NT2/D1 (cell line): ENCODE measurements at regions not wholly inside any gene's neighbourhood (a gene's known extent, or its start where the extent isn't known, plus 50 kb on each side); places are given as distances from the start of the nearest gene placed in this dataset.
"Not testable (repeated sequence)": the region's sequence is repeated elsewhere in the genome, so short reads cannot be mapped to it uniquely, and the experiment has no call there.

ENCODE experiments used
- SUZ12 ChIP-seq: IDR thresholded peaks from 2 replicates; pipeline ENCODE4 v1.6.1; 2011; ENCODE audit not compliant: insufficient read length, insufficient read depth; ENCODE audit errors: extremely low read depth
- YY1 ChIP-seq: IDR thresholded peaks from 2 replicates; pipeline ENCODE4 v1.6.1; 2011; ENCODE audit not compliant: insufficient read length, insufficient read depth
- ZNF274 ChIP-seq: IDR thresholded peaks from 2 replicates; pipeline ENCODE4 v1.6.1; 2011; ENCODE audit warnings: mild to moderate bottlenecking, low read depth, low read length

DNA sequence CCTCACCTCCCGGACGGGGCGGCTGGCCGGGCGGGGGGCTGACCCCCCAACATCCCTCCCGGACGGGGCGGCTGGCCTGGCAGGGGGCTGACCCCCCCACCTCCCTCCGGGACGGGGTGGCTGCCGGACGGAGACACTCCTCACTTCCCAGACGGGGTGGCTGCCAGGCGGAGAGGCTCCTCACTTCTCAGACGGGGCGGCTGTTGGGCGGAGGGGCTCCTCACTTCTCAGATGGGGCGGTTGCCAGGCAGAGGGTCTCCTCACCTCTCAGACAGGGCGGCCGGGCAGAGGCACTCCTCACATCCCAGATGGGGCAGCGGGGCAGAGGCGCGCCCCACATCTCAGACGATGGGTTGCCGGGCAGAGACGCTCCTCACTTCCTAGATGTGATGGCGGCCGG lies 1280.7 kb upstream of the SEL1L start:
- not testable (repeated sequence) for TF ChIP-seq ZNF274, SUZ12, YY1
